HUES48 (cell line): ENCODE measurements at regions not wholly inside any gene's neighbourhood (a gene's known extent, or its start where the extent isn't known, plus 50 kb on each side); places are given as distances from the start of the nearest gene placed in this dataset.
A peak's percentile ranks its signal among the peaks of the same experiment; 100 is the strongest.
"Not testable (repeated sequence)": the region's sequence is repeated elsewhere in the genome, so short reads cannot be mapped to it uniquely, and the experiment has no call there.

Experiments used
- H3K27ac ChIP-seq: one replicate; pipeline ENCODE4 v1.7.0; 2013; ENCODE audit warnings: low read depth, low read length, inconsistent platforms
- H3K27me3 ChIP-seq: 2 replicates; pipeline ENCODE4 v1.6.1; 2013; ENCODE audit warnings: mild to moderate bottlenecking, low read length; ENCODE audit not compliant: control insufficient read depth, insufficient read depth
- H3K36me3 ChIP-seq: 2 replicates; pipeline ENCODE4 v1.6.1; 2013; ENCODE audit warnings: low read length; ENCODE audit not compliant: control insufficient read depth, insufficient read depth
- H3K4me1 ChIP-seq: 2 replicates; pipeline ENCODE4 v1.6.1; 2013; ENCODE audit warnings: mild to moderate bottlenecking, low read length; ENCODE audit not compliant: control insufficient read depth, insufficient read depth
- H3K4me3 ChIP-seq: 2 replicates; pipeline ENCODE4 v1.5.1; 2013; ENCODE audit warnings: mild to moderate bottlenecking, low read depth, low read length
- H3K9ac ChIP-seq: 2 replicates; pipeline ENCODE4 v1.6.1; 2013; ENCODE audit warnings: mild to moderate bottlenecking, low read depth, low read length, moderate library complexity
- H3K9me3 ChIP-seq: 2 replicates; pipeline ENCODE4 v1.6.1; 2013; ENCODE audit warnings: low read length; ENCODE audit not compliant: control insufficient read depth, insufficient read depth

GRCh38 chr3:115286529-115287197 is 139.6 kb upstream of the ZBTB20 start:
- no peaks in the 10 kb centered on the region for H3K9me3 ChIP-seq
- no peak overlapping the region for H3K4me3 ChIP-seq
- H3K27me3 ChIP-seq: no peaks in the 10 kb centered on the region
- no peak overlapping the region for H3K9ac ChIP-seq
- no peaks in the 10 kb centered on the region for H3K4me1 ChIP-seq
- H3K27ac ChIP-seq: no peak overlapping the region
- no peaks in the 10 kb centered on the region for H3K36me3 ChIP-seq

DNA sequence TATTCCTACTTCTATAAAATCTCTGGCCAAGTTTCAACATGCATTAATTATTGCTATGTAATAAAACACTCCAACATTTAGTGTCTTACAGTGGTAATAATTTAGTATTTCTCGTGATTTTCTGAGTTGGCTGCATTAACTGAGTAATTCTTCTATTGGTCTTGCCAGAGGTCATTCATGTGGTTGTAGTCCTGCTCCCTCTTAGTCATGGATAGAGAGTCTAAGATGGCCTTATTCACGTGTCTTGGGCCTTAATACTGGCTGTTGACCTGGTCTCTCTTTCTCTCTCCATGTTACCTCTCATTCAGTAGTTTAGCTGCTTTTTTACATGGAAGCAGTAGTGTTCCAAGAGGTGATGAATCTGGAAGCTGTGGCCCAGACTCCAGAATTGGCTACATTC is 140.1 kb upstream of the ZBTB20 start:
- no peaks in the 10 kb centered on the region for H3K9me3 ChIP-seq
- no peaks in the 10 kb centered on the region for H3K27me3 ChIP-seq
- no peak overlapping the region for H3K27ac ChIP-seq
- no peaks in the 10 kb centered on the region for H3K36me3 ChIP-seq
- H3K4me1 ChIP-seq: no peaks in the 10 kb centered on the region
- H3K9ac ChIP-seq: no peak overlapping the region
- H3K4me3 ChIP-seq: no peak overlapping the region

GRCh38 chr3:115292131-115292530 is 145.0 kb upstream of the ZBTB20 start:
- H3K4me3 ChIP-seq: no peak overlapping the region
- no peaks in the 10 kb centered on the region for H3K36me3 ChIP-seq
- no peak overlapping the region for H3K9ac ChIP-seq
- H3K27ac ChIP-seq: no peak overlapping the region
- H3K4me1 ChIP-seq: no peaks in the 10 kb centered on the region
- H3K27me3 ChIP-seq: no peaks in the 10 kb centered on the region
- no peaks in the 10 kb centered on the region for H3K9me3 ChIP-seq

- no peaks in the 10 kb centered on the region for H3K36me3 ChIP-seq
- no peak overlapping the region for H3K27ac ChIP-seq
- no peak overlapping the region for H3K4me3 ChIP-seq
- no peaks in the 10 kb centered on the region for H3K4me1 ChIP-seq
- H3K9me3 ChIP-seq: no peaks in the 10 kb centered on the region
- H3K9ac ChIP-seq: no peak overlapping the region
- no peaks in the 10 kb centered on the region for H3K27me3 ChIP-seq
These were observed 145.6 kb upstream of the ZBTB20 start for GRCh38 chr3:115292677-115293165.

GRCh38 chr3:115293321-115293720 is 146.2 kb upstream of the ZBTB20 start:
- Histone ChIP-seq H3K36me3 (no peaks in the 10 kb centered on the region), H3K9ac (no peak overlapping the region), H3K27me3 (no peaks in the 10 kb centered on the region), H3K4me3 (no peak overlapping the region), H3K27ac (no peak overlapping the region), H3K4me1 (no peaks in the 10 kb centered on the region), H3K9me3 (no peaks in the 10 kb centered on the region)

DNA sequence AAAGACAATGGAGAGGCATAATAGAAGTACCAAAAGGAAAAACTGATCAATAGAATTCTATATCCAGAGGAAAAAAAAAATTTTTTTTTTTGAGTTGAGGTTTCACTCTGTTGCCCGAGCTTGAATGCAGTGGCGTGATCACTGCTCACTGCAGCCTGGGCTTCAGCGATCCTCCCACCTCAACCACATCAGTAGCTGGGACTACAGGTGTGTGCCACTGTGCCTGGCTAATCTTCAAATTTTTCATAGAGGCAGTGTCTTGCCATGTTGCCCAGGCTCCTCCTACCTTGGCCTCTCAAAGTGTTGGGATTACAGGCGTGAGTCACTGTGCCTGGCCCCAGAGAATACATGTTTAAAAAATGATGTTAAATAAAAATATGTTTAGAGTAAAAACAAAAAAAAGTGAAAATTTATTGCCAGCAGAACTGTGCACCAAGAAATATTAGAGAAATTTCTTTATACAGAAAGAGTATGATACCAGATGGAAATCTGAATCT is 154.3 kb upstream of the ZBTB20 start:
- Histone ChIP-seq H3K4me3 (no peak overlapping the region), H3K9me3 (no peaks in the 10 kb centered on the region), H3K4me1 (no peaks in the 10 kb centered on the region), H3K27me3 (no peaks in the 10 kb centered on the region), H3K27ac (no peak overlapping the region), H3K36me3 (no peaks in the 10 kb centered on the region), H3K9ac (no peak overlapping the region)

GRCh38 chr3:115317953-115318352 is 170.9 kb upstream of the ZBTB20 start:
- H3K9ac ChIP-seq, H3K36me3 ChIP-seq, H3K27me3 ChIP-seq, H3K9me3 ChIP-seq, H3K27ac ChIP-seq: not testable (repeated sequence)
- H3K4me1 ChIP-seq: peaks cover 13% of the 10 kb centered on the region
- H3K4me3 ChIP-seq: peak overlapping the region; percentile 43; the same call in 1 of the 2 replicates

GRCh38 chr3:115321400-115321805 is 174.3 kb upstream of the ZBTB20 start:
- Histone ChIP-seq H3K4me3 (no peak overlapping the region), H3K27ac (peak overlapping the region; percentile 21), H3K36me3 (no peaks in the 10 kb centered on the region), H3K9ac (no peak overlapping the region), H3K4me1 (peaks cover 13% of the 10 kb centered on the region), H3K27me3 (no peaks in the 10 kb centered on the region), H3K9me3 (no peaks in the 10 kb centered on the region)

DNA sequence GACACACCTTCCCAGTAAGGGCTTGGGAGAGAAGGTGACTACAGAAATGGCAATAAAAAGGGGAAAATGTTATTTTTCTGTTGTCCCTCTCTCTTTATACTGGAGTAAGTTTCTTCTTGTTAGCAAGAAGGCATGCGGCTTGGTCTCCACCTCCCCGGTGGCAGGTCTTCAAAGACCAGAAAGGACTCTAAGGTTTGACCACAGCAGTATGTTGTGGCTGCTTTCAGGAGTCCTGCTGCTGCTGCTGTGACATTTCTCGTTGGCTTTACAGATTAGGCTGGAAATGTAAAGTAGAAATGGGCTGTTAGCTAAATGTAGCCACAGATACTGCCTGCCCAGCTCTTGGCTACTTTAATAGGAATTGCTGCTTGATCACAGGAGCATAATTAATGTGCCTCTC is 175.8 kb upstream of the ZBTB20 start:
- Histone ChIP-seq H3K9ac (no peak overlapping the region), H3K4me3 (no peak overlapping the region), H3K9me3 (no peaks in the 10 kb centered on the region), H3K4me1 (peaks cover 15% of the 10 kb centered on the region), H3K27me3 (no peaks in the 10 kb centered on the region), H3K36me3 (no peaks in the 10 kb centered on the region), H3K27ac (no peak overlapping the region)

DNA sequence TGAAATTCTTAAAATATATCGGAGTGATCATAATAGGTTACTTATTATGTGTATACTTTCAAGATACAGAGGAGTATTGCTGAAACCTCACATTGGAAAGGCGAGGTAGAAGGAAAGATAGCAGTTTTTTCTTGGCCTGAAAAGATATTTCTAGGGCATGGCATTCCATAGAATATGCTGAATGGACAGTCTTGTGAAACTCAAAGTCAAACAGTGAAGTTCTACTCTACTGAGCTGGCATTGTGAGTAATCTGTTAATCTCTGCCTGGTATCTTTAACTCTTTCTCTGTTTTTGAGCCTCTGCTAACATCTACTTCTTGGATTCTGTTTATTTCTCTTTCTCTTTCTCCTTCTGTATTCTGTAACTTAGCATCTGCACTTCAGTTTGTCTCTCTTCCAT is 176.3 kb upstream of the ZBTB20 start:
- no peaks in the 10 kb centered on the region for H3K9me3 ChIP-seq
- no peaks in the 10 kb centered on the region for H3K27me3 ChIP-seq
- peaks cover 20% of the 10 kb centered on the region for H3K4me1 ChIP-seq
- no peak overlapping the region for H3K9ac ChIP-seq
- no peak overlapping the region for H3K4me3 ChIP-seq
- H3K36me3 ChIP-seq: no peaks in the 10 kb centered on the region
- no peak overlapping the region for H3K27ac ChIP-seq

DNA sequence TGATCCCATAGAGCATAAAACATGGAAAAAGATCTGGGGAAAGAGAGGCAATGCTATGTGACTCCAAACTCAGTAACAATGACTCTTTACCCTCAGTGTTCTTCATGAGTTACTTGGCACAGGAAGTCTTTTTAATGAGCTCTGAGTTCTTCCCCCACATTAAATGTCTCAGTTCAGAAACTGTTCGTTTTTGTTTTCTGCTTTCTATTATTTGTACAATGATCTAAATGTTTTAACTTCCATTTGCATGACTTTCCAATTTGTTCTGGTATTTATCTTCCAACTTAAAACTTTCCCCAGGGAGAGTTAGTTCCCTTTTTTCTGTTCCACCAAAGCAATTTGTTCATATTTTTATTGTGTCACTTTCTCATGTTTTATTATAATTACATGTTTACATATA is 177.0 kb upstream of the ZBTB20 start:
- Histone ChIP-seq H3K4me1 (peaks cover 20% of the 10 kb centered on the region), H3K9me3 (no peaks in the 10 kb centered on the region), H3K27ac (no peak overlapping the region), H3K4me3 (no peak overlapping the region), H3K27me3 (no peaks in the 10 kb centered on the region), H3K9ac (no peak overlapping the region), H3K36me3 (no peaks in the 10 kb centered on the region)
